ENCODE measurements at regions not wholly inside any gene's neighbourhood (a gene's known extent, or its start where the extent isn't known, plus 50 kb on each side); places are given as distances from the start of the nearest gene placed in this dataset.

- TF ChIP-seq EZH2phosphoT487 (IDR thresholded peaks at IDR 0.05; ENCODE audit: unreplicated experiment): no peak
- TF ChIP-seq CREB1 (CRISPR knock-in tag; IDR thresholded peaks at IDR 0.05; ENCODE audit: low read depth): no peak
Measured at GRCh38 chr1:72516264-72516663, 233.9 kb upstream of the NEGR1 start (continued).

GRCh38 chr1:72498371-72498770 is 216.0 kb upstream of the NEGR1 start:
- H3K9me3 Mint-ChIP-seq: no peaks in the 10 kb centered on the region
- DNase-seq (ENCODE audit: low spot score) (no peak), ATAC-seq (no peak)
- no peaks in the 10 kb centered on the region for H3K36me3 Mint-ChIP-seq (ENCODE audit: low read depth)
- no peaks in the 10 kb centered on the region for H3K9me2 ChIP-seq (ENCODE audit: insufficient read depth)
- H3K27me3 ChIP-seq (ENCODE audit: insufficient read depth): no peaks in the 10 kb centered on the region
- no peak overlapping the region for H3K4me3 Mint-ChIP-seq
- H3K27ac ChIP-seq (ENCODE audit: low read depth): no peak overlapping the region
- H3K27me3 Mint-ChIP-seq (ENCODE audit: insufficient read depth, low read depth, poor library complexity): peaks cover 1% of the 10 kb centered on the region
- no peak overlapping the region for H3K4me2 ChIP-seq
- TF ChIP-seq REST (IDR thresholded peaks at IDR 0.05; ENCODE audit: unreplicated experiment) (no peak), CTCF (conservative IDR thresholded peaks at IDR 0.05; ENCODE audit: low read depth in 2 of 2) (no peak)
- H3F3A ChIP-seq (replicated peaks; ENCODE audit: low read depth): no peaks in the 10 kb centered on the region
- H3K4me1 ChIP-seq (ENCODE audit: insufficient read depth): peaks cover 8% of the 10 kb centered on the region; the same call in 1 of the 2 replicates
- no peaks in the 10 kb centered on the region for H4K20me1 ChIP-seq (replicated peaks; ENCODE audit: insufficient read depth)
- no peak overlapping the region for H3K27ac Mint-ChIP-seq
- no peak overlapping the region for H2AFZ ChIP-seq
- H3K36me3 ChIP-seq (ENCODE audit: insufficient read depth): no peaks in the 10 kb centered on the region
- peaks cover 5% of the 10 kb centered on the region for H3K4me1 Mint-ChIP-seq
- no peak overlapping the region for H3K4me3 ChIP-seq
- no peaks in the 10 kb centered on the region for H3K79me2 ChIP-seq (replicated peaks; ENCODE audit: insufficient read depth)

GRCh38 chr1:72489801-72490200 is 207.5 kb upstream of the NEGR1 start:
- H3K79me2 ChIP-seq (replicated peaks; ENCODE audit: insufficient read depth): no peaks in the 10 kb centered on the region
- H2AFZ ChIP-seq: no peak overlapping the region
- no peaks in the 10 kb centered on the region for H3K36me3 ChIP-seq (ENCODE audit: insufficient read depth)
- DNase-seq (ENCODE audit: low spot score) (no peak), ATAC-seq (no peak)
- no peak overlapping the region for H3K4me3 ChIP-seq
- Mint-ChIP-seq H3K4me3 (no peak overlapping the region), H3K4me1 (peaks cover 8% of the 10 kb centered on the region; the same call in 2 of the 3 replicates), H3K27me3 (ENCODE audit: insufficient read depth, low read depth, poor library complexity) (no peaks in the 10 kb centered on the region), H3K36me3 (ENCODE audit: low read depth) (no peaks in the 10 kb centered on the region), H3K27ac (no peak overlapping the region), H3K9me3 (no peaks in the 10 kb centered on the region)
- H3K4me2 ChIP-seq: peak overlapping the region; percentile 31; the same call in 1 of the 2 replicates
- no peak overlapping the region; the same call in 1 of the 2 replicates for H3K27ac ChIP-seq (ENCODE audit: low read depth)
- no peaks in the 10 kb centered on the region for H3K9me2 ChIP-seq (ENCODE audit: insufficient read depth)
- no peaks in the 10 kb centered on the region for H3K27me3 ChIP-seq (ENCODE audit: insufficient read depth)
- no peaks in the 10 kb centered on the region for H4K20me1 ChIP-seq (replicated peaks; ENCODE audit: insufficient read depth)
- TF ChIP-seq POLR2AphosphoS5 (IDR thresholded peaks at IDR 0.05; ENCODE audit: low read depth): no peak
- no peak for TF ChIP-seq NANOG (IDR thresholded peaks at IDR 0.05; ENCODE audit: borderline replicate concordance)
- TF ChIP-seq REST (IDR thresholded peaks at IDR 0.05; ENCODE audit: unreplicated experiment): no peak
- TF ChIP-seq JUNB (IDR thresholded peaks at IDR 0.05; ENCODE audit: unreplicated experiment): no peak
- no peak for TF ChIP-seq CREB1 (CRISPR knock-in tag; IDR thresholded peaks at IDR 0.05; ENCODE audit: low read depth)
- TF ChIP-seq EZH2 (IDR thresholded peaks at IDR 0.05; ENCODE audit: low read depth, unreplicated experiment): no peak
- TF ChIP-seq ZNF114 (CRISPR knock-in tag; IDR thresholded peaks at IDR 0.05): no peak
- no peak for TF ChIP-seq EZH2phosphoT487 (IDR thresholded peaks at IDR 0.05; ENCODE audit: unreplicated experiment)
- no peak for TF ChIP-seq STAT1 (IDR thresholded peaks at IDR 0.05; ENCODE audit: unreplicated experiment)
- no peaks in the 10 kb centered on the region for H3F3A ChIP-seq (replicated peaks; ENCODE audit: low read depth)
- peaks cover 8% of the 10 kb centered on the region; the same call in 1 of the 2 replicates for H3K4me1 ChIP-seq (ENCODE audit: insufficient read depth)

All from GM23338 (cell line).